ENCODE measurements at regions not wholly inside any gene's neighbourhood (a gene's known extent, or its start where the extent isn't known, plus 50 kb on each side); places are given as distances from the start of the nearest gene placed in this dataset.

GRCh38 chr10:6759961-6760360 is 179.9 kb upstream of the PRKCQ start:
- TF ChIP-seq POLR2A (IDR thresholded peaks at IDR 0.05; ENCODE audit: low read length) (no peak), GATA1 (IDR thresholded peaks at IDR 0.05; ENCODE audit: low read depth, low read length) (no peak)

All from erythroblast (primary cell).